GM06990 (cell line): ENCODE measurements at regions not wholly inside any gene's neighbourhood (a gene's known extent, or its start where the extent isn't known, plus 50 kb on each side); places are given as distances from the start of the nearest gene placed in this dataset.
"Not testable (repeated sequence)": the region's sequence is repeated elsewhere in the genome, so short reads cannot be mapped to it uniquely, and the experiment has no call there.

Experiments used
- DNase-seq: peaks from one replicate; pipeline ENCODE4 v3.0.0-alpha.2; 2011; ENCODE audit not compliant: insufficient read length; ENCODE audit errors: extremely low read depth
- H3K27me3 ChIP-seq: replicated peaks from 2 replicates; pipeline ENCODE4 v1.6.0; 2011; ENCODE audit warnings: low read length; ENCODE audit not compliant: control insufficient read depth, insufficient read depth
- H3K36me3 ChIP-seq: 2 replicates; pipeline ENCODE4 v1.5.1; 2011; ENCODE audit warnings: low read length; ENCODE audit not compliant: control insufficient read depth, insufficient read depth
- H3K4me3 ChIP-seq: replicated peaks from 2 replicates; pipeline ENCODE4 v1.5.1; 2011; ENCODE audit warnings: low read depth, mild to moderate bottlenecking, control low read depth, low read length
- TF ChIP-seq, protein P1 (sequence below): IDR thresholded peaks from 2 replicates; pipeline ENCODE4 v1.5.1; 2011; ENCODE audit warnings: low read length, control low read depth, mild to moderate bottlenecking, inconsistent platforms; ENCODE audit not compliant: insufficient read depth, poor library complexity, severe bottlenecking

DNA sequence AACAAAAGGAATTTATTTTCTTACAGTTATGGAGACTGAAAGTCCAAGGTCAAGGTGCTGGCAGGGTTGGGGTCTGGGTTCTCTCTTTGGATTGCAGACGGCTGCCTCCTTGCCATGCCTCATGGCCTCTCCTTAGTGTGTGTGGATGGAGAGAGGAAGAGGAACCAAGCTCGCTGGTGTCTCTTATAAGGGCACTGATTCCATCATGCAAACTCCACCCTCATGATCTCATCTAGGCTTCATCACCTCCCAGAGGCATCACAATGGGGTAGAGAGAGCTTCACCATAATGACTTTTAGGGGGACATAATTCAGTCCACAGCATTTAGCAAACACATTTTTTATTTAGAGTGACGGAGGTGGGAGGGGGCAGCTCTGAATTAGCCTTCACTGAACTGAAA, 104.9 kb upstream of the ABCC4 start:
- no peak for DNase-seq
- TF ChIP-seq, protein P1, sequence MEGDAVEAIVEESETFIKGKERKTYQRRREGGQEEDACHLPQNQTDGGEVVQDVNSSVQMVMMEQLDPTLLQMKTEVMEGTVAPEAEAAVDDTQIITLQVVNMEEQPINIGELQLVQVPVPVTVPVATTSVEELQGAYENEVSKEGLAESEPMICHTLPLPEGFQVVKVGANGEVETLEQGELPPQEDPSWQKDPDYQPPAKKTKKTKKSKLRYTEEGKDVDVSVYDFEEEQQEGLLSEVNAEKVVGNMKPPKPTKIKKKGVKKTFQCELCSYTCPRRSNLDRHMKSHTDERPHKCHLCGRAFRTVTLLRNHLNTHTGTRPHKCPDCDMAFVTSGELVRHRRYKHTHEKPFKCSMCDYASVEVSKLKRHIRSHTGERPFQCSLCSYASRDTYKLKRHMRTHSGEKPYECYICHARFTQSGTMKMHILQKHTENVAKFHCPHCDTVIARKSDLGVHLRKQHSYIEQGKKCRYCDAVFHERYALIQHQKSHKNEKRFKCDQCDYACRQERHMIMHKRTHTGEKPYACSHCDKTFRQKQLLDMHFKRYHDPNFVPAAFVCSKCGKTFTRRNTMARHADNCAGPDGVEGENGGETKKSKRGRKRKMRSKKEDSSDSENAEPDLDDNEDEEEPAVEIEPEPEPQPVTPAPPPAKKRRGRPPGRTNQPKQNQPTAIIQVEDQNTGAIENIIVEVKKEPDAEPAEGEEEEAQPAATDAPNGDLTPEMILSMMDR: no peak

DNA sequence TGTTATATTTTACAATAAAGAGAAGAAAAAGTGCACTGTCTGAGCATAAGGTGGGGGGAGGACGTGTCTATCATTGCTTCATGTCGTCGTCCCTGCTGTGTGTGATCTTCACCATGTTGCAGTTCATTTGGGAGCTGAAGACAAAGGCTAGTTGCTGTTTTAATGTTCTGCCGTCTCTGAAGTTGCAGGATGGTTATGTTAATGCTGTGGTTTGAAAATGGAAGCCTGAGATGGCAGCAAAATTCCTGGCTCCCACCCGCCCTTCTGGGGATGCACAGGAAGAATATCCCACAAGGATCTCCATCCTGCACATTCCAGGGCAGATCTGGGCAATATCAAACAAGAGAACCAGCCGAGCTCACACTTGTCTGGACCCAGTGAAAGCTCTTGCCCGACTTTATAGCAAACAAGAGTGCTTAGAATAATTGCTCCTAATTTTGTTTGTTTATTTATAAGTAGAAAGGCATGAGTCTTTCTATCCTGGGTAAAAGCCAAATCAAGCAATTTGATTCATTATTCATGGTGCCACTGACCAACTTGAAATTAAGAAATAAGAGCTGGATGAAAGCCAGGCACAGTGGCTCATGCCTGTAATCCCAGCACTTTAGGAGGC, 110.3 kb upstream of the ABCC4 start:
- Histone ChIP-seq H3K27me3 (no peaks in the 10 kb centered on the region), H3K36me3 (no peaks in the 10 kb centered on the region), H3K4me3 (no peak overlapping the region)
- TF ChIP-seq, protein P1: no peak
- no peak for DNase-seq

More for the DNA sequence above, 104.9 kb upstream of the ABCC4 start:
- Histone ChIP-seq H3K4me3 (no peak overlapping the region), H3K27me3 (no peaks in the 10 kb centered on the region), H3K36me3 (no peaks in the 10 kb centered on the region)

DNA sequence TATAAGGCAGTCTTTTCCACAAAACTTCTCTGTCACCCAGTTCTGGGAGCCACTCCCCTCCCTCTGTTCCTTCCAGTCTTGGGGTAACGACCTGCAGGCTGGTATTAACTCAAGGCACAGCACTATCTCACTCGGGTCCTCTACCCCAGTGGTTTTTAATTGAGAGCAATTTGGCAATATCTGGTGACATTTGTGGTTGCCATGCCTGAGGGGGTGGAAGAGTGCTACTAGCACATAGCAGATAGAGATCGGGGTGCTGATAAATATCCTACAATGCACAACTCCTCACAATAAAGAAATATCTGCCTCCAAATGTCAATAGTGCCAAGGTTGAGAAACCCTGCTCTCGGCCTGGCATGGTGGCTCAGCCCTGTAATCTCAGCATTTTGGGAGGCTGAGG, 117.7 kb upstream of the ABCC4 start:
- no peaks in the 10 kb centered on the region for H3K36me3 ChIP-seq
- DNase-seq: no peak
- no peaks in the 10 kb centered on the region for H3K27me3 ChIP-seq
- H3K4me3 ChIP-seq: no peak overlapping the region
- TF ChIP-seq, protein P1: no peak

DNA sequence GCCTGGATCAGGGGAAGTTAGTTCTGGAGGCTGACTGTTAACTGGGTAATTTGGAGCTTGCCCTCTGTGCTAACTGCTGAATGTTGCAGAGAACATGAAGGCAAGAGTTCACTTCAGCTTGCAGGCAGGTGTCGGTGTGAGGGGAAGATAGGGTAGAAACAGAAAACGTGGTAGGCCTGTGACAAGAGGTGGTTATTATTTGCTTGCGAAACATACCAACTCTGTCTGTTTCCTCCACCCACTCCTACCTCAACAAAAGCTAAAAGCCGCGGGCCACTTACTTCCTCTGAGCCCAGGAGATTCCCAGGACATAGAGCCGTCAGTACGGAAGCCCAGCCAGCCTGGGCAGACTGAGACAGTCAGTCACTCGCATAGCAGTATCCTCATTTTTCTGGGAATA, 119.2 kb upstream of the ABCC4 start:
- DNase-seq: no peak
- Histone ChIP-seq H3K4me3 (no peak overlapping the region), H3K36me3 (no peaks in the 10 kb centered on the region), H3K27me3 (no peaks in the 10 kb centered on the region)
- TF ChIP-seq, protein P1: no peak

DNA sequence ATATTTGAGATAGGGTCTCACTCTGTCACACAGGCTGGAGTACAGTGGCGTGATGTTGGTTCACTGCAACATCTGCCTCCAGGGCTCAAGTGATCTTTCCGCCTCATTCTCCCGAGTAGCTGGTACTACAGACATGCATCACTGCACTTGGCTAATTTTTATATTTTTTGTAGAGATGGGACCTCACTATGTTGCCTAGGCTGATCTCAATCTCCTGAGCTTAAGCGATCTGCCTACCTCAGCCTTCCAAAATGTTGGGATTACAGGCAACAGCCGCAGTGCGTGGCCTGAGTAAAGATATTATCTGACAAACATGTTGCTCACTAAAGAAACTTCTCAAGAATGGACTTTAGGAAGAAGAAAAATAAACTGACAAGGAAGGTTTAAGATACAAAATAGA, 125.4 kb upstream of the ABCC4 start:
- no peaks in the 10 kb centered on the region for H3K27me3 ChIP-seq
- no peak overlapping the region for H3K4me3 ChIP-seq
- no peak for DNase-seq
- TF ChIP-seq, protein P1: no peak
- H3K36me3 ChIP-seq: no peaks in the 10 kb centered on the region

DNA sequence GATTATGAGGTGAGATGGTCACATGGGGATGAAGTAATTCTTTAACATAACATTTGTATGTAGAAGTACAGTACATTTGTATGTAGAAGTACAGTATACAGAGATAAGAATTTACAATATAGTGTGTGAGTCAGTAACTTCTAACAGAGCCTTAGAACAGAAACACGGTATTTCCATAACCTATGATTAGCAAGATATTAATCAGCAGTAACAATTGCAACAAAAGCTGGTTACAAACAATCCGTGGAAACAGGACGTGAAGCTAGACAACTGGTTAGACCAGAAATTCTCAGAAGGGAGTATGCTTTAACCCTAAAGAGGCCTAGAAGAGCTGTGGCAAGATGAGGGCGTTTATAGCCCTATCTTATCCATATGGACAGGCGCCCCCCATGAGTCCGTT, 122.0 kb upstream of the CLDN10 start:
- not testable (repeated sequence) for H3K27me3 ChIP-seq, H3K36me3 ChIP-seq, H3K4me3 ChIP-seq, DNase-seq
